ENCODE measurements at regions not wholly inside any gene's neighbourhood (a gene's known extent, or its start where the extent isn't known, plus 50 kb on each side); places are given as distances from the start of the nearest gene placed in this dataset.

DNA sequence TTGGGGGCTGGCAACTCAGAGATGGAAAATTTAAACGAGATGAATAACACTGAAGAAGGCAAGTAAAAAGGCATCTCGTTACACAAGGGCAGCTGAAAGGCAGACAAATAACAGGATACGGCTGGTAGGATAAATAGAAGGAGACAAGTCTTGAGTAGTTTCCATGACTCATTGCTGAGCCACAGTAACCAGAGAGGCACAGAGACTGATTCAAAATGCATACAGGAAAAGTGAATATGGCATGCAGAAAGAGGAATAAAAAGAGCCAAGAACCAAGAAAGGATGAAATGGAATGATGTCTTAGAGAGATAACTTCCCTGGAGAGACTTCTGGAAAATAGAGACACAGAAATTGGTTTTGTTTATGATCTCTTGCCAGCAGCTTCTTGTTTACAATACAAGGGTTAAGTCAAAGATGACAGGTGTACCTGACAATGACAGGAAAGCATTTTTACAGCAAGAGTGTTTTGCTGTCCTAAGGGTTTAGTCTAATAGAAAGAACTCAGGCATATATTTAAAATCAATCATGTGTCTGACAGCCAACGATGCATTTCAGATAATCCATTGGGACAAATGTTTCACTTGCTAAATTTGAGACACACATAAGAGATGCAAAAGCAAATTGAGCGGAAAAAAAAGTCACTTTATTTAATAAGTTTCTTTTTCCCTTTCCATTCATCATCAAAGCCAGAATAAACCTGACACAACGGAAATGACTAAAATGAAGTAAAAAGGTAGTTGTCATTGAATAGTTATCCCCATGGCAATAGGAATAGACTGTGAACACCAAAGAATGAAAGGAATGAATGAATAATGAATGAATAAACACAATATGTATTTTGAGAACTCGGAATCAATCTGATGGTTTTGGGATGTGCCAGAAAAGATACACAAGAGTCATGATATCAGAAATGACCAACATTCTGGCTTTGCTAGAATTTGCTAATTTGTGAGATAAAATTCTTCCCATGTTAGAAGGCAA lies 68.0 kb upstream of the KCNQ5 start:
- TF ChIP-seq, protein P1, sequence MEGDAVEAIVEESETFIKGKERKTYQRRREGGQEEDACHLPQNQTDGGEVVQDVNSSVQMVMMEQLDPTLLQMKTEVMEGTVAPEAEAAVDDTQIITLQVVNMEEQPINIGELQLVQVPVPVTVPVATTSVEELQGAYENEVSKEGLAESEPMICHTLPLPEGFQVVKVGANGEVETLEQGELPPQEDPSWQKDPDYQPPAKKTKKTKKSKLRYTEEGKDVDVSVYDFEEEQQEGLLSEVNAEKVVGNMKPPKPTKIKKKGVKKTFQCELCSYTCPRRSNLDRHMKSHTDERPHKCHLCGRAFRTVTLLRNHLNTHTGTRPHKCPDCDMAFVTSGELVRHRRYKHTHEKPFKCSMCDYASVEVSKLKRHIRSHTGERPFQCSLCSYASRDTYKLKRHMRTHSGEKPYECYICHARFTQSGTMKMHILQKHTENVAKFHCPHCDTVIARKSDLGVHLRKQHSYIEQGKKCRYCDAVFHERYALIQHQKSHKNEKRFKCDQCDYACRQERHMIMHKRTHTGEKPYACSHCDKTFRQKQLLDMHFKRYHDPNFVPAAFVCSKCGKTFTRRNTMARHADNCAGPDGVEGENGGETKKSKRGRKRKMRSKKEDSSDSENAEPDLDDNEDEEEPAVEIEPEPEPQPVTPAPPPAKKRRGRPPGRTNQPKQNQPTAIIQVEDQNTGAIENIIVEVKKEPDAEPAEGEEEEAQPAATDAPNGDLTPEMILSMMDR (IDR thresholded peaks at IDR 0.05; ENCODE audit: low read depth, low read length): no peak
- TF ChIP-seq POLR2A (IDR thresholded peaks at IDR 0.05; ENCODE audit: extremely low read depth, insufficient read length) (no peak), MYC (IDR thresholded peaks at IDR 0.05; ENCODE audit: low read depth, low read length) (no peak)
- TF ChIP-seq, protein P2, sequence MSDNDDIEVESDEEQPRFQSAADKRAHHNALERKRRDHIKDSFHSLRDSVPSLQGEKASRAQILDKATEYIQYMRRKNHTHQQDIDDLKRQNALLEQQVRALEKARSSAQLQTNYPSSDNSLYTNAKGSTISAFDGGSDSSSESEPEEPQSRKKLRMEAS (IDR thresholded peaks at IDR 0.05; ENCODE audit: low read depth, low read length): no peak

Data from NB4 (cell line).